ENCODE measurements at regions not wholly inside any gene's neighbourhood (a gene's known extent, or its start where the extent isn't known, plus 50 kb on each side); places are given as distances from the start of the nearest gene placed in this dataset.
"Not testable (repeated sequence)": the region's sequence is repeated elsewhere in the genome, so short reads cannot be mapped to it uniquely, and the experiment has no call there.

DNA sequence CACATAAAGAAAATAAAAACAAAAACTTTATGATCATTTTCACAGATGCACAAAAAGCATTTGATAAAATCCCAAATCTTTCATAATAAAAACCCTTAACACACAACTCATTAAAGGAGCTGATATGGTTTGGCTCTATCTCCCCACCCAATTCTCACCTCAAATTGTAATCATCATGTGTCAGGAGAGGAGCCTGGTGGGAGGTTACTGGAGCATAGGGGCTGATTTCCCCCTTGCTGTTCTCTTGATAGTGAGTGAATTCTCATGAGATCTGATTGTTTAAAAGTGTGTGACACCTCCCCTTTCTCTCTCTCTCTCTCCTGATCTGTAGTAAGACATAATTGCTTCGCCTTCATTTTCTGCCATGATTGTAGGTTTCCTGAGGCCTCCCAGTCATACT is 790.7 kb downstream of the C12orf50 start:
- DNase-seq = no peak

GRCh38 chr12:87234898-87235297 is 794.3 kb downstream of the C12orf50 start:
- no peak for DNase-seq

DNA sequence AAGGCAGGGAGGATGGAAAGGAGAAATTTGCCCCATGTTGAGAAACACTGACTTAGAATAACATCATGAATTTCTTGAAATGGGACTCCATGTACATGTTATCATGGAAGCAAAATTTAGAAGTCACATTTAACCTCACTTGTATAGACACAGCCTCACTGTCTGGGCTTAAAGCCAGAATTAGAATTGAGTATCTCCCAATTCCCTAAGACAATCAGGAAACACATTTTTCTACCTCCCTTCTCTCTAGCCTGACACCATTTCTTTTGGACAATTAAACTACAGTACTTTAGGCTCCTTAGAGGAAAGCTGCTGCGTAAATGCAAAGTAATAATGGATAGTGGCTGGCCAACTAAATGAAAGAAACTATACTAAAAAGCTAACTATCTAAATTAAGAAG is 795.5 kb downstream of the C12orf50 start:
- no peak for DNase-seq

DNA sequence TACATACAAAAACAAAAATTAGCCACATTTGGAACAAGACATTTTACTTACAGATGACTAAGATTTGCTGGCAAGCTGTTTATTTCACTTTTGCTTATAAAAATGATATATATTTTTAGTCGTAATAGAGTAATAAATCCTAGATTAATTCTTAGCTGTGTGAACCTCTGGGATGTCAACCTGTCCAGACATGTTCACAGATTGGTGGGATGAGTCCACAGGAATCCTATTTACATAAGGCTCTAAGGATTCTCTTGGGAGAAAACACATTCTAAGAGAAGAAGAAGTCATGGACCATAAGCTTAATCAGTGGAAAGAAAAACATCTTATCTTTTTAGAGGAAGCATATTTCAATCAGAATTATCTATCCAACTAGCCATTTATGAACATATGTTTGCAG is 797.4 kb downstream of the C12orf50 start:
- DNase-seq = no peak

DNA sequence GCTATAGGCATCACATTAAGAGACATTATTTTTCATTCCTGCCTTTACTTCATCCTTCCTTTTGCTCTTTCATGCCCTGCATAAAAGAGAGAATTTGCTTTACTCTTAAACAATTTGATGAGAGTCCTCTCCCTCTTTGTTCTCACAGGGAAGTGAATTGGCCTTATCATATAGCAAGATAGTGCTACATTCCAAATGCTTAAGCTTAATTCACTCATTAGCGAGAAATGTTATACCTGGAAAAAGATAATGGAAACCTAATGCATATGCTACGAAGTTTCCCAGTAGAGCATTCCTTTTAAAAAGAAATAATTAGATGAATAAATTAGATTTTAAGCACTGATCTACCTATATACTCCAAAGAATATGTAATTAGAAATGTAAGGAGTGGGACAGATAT is 798.8 kb downstream of the C12orf50 start:
- DNase-seq = no peak

DNA sequence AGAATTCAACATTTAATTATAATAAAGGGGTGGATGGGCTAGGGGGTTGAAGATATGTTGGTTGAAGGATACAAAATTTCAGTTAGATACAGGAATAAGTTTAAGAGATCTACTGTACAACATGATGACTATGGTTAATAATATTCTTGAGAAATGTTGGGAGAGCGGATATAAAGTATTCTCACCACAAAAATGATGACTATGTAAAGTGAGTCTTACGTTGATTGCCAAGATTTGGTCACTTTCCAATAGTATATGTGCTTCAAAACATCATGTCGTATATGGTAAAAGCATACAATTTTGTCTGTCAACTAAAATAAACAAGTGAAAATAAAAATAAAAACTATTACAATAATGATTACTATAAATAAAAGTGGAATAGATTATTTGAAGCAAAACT is 802.0 kb downstream of the C12orf50 start:
- no peak for DNase-seq

DNA sequence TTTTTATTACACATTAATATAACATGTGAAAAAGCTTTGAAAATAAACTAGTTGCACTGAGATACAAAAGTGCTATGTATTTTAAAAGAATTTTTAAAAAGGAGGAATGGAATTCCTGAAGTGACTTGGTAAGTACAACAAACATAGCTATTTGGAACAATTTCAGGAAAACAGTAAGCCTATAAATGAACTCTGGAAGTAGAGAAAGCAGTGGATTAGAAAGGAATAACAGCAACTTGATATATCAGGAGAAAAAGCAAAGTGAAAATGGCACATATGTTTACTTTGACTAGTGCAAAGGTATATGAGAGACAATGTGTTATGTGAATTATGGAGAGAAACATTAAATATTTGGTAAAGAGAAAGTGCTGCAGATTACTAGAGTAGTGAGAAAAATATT is 811.7 kb downstream of the C12orf50 start:
- DNase-seq = no peak

GRCh38 chr12:87216436-87216835 is 812.8 kb downstream of the C12orf50 start:
- no peak for DNase-seq

DNA sequence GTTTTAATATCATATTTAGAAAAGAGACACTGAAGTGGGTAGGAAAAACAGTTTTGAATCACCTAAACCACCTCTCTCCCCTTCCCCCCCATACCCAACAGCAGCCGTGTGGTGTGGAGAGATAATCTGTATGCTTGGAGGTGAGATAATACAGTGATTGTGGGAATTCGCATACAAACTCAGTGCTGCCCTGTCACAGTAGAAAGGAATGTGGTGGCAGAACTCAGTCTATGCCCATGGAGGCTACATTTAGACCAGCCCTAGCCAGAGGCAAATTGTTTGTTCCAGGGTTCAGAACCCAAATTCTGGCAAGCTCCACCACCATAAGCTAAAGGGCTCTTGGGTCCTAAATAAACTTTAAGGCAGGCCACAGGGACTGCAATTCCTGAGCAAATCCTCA is 827.0 kb downstream of the C12orf50 start:
- DNase-seq = no peak

DNA sequence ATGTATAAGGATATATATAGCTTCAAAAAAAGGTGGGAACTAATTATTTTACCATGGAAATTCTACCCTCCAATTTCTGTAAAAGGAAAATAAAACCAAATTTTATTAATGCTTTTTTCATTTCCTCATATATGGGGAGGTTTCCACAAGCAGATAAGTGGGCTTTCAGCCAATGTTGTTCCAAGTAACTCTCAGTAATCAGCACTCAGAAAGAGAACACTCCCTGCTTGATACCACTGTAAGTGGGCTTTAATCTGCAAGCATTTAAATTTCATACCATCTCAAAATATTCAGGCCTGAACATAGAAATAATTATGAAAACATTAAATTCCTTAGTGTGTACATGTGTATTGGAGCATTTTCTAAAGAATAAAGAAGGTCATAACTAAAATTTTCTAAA is 827.6 kb downstream of the C12orf50 start:
- no peak for DNase-seq

DNA sequence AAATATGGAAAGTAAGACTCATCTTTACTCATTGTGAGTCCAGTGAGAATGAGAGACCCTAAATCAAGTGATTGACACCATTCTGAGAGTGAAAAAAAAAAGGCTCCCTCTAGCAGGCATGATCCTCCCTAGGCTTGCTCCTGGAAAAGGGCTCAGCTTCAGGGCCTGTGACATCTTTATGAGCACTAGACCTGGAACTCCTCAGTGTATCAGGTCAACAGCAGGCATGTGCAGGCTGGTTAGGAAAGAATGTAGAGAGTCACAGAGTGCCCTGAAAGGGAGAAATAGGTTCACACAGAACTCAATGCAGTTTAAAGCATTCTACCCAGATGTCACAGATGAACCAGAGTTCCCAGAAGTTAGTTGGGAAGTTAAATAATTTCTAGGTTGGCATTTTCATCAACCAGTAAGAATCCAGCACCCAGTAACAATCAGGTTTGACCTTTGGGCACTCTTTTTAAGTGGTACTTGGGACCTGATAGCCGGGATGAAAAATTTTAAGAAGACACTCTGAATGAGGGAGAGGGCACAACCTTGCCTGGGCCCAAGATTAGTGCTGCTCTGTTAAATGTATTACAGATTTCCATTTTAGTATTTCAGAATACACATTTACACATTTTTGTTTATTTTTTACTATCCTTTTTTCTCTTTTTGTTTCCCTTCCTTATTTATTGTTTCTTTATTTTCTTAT is 828.8 kb downstream of the C12orf50 start:
- no peak for DNase-seq

DNA sequence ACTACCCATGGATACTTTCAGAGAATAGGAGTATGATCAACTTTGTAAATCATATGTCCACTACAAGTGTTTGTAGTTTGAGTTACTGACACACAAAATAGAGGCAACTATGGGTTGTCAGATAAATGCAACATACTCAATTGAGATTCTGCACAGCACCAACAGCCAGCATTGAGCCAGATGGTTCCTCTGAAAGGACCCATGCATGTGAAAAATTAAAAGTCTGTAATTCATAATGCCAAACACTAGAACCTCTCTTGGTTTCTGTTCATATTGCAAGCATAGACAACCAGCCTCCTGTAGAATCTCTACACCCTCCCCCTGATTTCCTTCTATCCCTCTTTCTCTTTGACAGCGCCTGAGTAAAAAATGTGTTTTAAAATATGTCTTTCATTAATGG is 831.0 kb downstream of the C12orf50 start:
- no peak for DNase-seq

DNA sequence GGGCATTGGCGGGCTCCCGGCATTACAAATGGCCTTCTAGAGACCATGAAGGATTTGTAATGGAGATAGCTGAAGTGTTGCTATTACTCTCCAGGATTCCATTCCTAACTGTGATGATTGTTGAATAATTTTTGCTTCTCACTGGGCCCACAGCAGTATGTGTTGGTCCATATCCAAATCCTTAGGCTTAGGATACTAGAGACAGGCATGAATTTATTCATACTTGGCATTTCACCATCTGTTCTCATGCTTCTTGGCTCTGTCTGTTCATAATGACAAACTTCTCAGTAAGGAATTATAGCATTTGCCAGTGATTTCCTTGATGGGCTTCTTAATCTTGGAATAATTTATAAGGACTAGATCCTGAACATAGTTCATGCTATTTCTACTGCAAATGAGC is 832.9 kb downstream of the C12orf50 start:
- no peak for DNase-seq

DNA sequence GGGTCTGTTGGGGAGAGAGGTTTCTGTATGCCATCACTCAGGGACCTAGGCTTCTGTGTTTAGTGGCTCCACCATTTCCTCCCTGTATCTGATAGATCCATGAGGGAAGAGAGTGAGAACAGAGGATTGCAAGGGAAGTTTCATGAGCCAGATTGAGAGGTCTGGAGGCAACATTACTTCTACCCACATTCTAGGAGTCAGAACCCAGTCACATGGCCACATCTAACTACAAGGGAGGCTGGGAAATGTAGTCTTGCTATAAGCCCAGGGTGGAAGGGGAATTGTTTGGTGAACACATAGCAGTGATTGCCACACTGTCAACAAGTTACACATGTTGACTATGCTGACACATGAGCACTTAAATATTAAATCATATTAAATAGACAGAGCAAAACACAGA is 834.8 kb downstream of the C12orf50 start:
- not testable (repeated sequence) for DNase-seq

DNA sequence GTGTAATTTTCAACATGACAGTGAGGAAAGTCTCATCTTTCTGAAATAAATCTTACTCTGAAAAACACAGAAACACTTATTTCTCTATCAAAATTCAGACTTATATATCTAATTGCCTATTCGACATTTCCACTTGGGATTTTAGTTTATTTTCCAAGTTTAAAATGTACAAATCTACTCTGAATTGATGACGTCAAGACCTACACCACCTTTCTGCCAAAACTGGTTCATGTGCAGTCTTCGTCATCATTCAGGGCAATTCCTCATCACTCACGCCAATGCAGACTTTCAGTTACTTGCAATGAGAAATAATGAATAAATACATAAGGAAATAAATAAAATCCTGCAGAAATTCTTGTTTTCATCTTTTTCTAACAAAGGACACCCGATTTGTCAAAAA is 843.8 kb downstream of the C12orf50 start:
- no peak for DNase-seq

DNA sequence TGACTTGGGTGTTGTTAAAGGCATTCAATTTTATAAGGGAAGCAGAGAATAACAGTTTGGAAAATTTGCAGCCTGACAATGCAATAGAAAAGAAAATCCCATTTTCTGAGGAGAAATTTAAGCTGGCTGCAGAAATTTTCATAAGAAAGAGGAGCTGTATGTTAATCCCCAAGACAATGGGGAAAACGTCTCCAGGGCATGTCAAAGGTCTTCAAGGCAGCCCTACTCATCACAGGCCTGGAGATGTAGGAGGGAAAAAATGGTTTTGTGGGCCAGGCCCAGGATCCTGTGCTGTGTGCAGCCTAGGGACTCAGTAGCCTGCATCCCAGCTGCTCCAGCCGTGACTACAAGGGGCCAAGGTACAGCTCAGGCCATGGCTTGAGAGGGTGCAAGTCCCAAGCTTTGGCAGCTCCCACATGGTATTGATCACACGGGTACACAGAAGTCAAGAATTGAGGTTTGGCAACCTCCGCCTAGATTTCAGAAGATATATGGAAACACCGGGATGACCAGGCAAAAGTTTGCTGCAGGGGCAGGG is 846.4 kb downstream of the C12orf50 start:
- DNase-seq = no peak

DNA sequence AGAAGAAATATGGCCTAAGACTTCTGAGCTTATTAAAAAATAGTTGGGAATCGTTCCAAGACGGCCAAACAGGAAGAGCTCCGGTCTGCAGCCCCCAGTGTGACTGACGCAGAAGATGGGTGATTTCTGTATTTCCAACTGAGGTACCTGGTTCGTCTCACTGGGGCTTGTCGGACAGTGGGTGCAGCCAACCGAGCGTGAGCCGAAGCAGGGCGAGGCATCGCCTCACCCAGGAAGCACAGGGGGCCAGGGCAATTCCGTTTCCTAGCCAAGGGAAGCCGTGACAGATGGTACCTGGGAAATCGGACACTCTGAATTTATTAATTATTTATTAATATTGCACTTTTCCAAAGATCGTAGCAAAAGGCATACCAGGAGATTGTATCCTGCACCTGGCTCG is 857.8 kb downstream of the C12orf50 start:
- no peak for DNase-seq

DNA sequence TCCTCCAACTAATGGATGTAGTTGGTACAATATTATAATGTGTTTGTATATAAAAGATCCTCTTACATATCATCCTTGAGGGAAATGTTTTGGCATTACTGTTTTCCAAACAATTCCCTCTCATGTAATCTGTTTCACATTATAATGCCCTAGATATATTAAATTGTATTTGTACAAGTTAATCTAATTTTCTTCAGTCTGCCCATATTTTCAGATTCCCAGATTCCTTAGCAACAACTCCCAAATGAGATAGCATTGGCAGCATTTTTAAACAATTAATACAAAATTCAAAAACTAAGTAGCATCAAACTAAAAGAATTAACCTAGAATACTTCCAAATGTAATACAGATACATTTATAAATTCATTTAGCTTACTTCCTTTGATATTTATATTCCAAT is 860.2 kb downstream of the C12orf50 start:
- no peak for DNase-seq

DNA sequence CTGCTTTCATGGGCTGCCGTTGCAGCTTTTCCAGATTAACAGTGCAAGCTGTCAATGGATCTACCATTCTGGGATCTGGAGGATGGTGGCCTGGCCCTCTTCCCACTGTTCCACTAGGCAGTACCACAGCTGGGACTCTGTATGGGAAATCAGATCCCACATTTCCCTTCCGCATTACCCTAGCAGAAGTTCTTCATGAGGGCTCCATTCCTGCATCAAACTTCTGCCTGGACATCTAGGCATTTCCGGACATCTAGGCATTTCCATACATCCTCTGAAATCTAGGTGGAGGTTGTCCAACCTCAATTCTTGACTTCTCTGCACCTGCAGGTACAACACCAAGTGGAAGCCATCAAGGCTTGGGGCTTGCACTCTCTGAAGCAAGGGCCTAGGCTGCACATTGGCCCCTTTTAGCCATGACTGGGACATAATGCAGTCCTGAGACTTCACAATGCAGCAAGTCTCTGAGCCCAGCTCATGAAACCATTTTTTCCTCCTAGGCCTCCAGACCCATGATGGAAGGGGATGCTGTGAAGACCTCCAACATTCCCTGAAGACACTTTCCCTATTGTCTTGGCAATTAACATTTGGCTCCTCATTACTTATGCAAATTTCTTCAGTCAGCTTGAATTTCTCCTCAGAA is 863.3 kb downstream of the C12orf50 start:
- DNase-seq = no peak

- DNase-seq = no peak
These were observed 866.1 kb downstream of the C12orf50 start for GRCh38 chr12:87163122-87163521.

DNA sequence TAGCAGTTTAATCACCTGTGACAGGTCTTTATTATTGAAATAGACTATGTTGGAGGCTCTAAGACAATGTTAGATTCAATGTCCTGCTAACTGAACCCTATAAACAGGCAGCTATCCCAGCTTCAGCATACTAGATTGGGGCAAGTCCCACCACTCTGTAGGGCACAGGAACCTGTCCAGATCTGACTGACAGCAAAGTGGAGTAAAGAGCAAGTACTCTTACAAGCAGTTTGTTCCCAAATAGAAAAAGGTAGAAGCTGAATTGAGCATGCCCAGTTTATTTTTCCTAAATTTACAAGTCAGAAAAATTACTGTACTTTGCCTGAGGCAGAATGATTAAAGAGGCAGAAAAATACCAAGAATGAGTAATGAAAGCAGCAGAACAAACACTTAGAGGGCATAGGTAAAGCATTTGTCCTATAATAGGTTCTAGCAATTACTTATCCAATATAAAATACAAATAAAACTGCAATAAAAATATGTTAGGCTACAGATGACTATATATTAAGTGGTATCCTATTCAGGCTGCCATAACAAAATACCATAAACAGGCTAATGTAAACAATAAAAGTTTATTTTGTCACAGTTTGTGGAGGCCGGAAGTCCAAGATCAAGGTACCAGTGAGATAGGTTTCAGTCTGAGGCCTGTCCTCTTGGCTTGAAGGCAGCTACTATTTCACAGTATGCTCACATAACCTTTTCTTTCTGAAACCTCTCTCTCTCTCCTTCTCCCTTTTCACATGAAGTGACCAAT is 868.2 kb downstream of the C12orf50 start:
- no peak for DNase-seq

GRCh38 chr12:87157791-87158190 is 871.4 kb downstream of the C12orf50 start:
- DNase-seq = no peak

DNA sequence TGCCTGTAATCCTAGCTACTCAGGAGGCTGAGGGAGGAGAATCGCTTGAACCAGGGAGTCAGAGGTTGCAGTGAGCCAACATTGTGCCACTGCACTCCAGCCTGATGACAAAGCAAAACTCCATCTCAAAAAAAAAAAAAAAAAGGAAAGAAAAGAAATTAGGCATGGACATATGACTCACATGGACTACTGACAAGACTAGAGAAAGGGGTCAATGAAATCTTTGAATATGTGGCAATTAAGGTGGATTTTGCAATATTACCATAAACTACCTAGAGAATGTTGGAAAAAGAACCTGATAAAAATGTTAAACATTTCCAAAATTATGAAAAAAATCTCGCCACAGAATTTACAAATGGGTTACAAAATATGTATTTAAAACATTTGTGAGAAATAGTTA is 873.6 kb downstream of the C12orf50 start:
- DNase-seq = no peak
